ENCODE measurements at regions not wholly inside any gene's neighbourhood (a gene's known extent, or its start where the extent isn't known, plus 50 kb on each side); places are given as distances from the start of the nearest gene placed in this dataset.
A peak's percentile ranks its signal among the peaks of the same experiment; 100 is the strongest.

DNA sequence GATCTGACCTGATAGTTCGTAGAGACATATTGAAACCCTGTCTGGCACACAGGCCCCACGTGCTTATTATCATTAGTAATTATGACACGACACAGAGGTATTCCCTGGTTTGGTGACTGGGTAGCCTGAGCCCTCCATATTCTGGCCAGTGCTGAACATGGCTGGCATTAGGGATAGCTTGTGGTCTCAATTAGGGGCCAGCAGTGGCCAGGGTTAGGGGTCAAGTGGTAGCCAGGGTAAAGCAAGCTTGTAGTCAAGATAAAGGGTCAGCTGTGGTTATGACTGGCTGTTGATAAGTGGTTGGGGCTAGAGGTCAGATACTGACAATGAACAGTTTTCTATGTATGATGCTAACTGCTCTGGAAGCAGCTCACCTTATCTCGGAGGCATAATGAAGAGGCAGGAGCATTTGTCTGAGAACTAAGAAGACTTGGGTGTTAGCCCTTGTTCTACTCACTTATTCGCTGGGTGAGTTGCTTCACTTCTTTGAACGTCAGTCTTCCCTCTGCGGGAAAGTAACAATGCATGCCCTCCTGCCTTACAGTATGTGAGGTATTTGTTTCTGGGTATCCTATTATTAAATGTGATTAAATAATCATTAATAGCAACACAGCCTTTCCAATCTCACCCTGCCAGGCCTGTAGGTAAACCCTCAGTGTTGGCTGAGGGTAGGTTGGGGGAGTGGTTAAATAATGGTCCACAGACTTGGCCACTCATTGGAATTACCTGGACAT, 66.7 kb downstream of the VEGFA start:
- TF ChIP-seq, protein P1, sequence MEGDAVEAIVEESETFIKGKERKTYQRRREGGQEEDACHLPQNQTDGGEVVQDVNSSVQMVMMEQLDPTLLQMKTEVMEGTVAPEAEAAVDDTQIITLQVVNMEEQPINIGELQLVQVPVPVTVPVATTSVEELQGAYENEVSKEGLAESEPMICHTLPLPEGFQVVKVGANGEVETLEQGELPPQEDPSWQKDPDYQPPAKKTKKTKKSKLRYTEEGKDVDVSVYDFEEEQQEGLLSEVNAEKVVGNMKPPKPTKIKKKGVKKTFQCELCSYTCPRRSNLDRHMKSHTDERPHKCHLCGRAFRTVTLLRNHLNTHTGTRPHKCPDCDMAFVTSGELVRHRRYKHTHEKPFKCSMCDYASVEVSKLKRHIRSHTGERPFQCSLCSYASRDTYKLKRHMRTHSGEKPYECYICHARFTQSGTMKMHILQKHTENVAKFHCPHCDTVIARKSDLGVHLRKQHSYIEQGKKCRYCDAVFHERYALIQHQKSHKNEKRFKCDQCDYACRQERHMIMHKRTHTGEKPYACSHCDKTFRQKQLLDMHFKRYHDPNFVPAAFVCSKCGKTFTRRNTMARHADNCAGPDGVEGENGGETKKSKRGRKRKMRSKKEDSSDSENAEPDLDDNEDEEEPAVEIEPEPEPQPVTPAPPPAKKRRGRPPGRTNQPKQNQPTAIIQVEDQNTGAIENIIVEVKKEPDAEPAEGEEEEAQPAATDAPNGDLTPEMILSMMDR (IDR thresholded peaks at IDR 0.05; ENCODE audit: unreplicated experiment) = no peak
- POLR2A ChIA-PET = no interaction called here
- Mint-ChIP-seq H3K27ac (ENCODE audit: low read depth, unreplicated experiment) (peak overlapping the region; percentile 10), H3K4me1 (ENCODE audit: insufficient read depth, unreplicated experiment) (no peaks in the 10 kb centered on the region), H3K36me3 (ENCODE audit: insufficient read depth, unreplicated experiment) (no peaks in the 10 kb centered on the region), H3K4me3 (ENCODE audit: unreplicated experiment) (no peak overlapping the region), H3K27me3 (ENCODE audit: insufficient read depth, unreplicated experiment) (no peaks in the 10 kb centered on the region), H3K9me3 (ENCODE audit: unreplicated experiment) (no peaks in the 10 kb centered on the region)
- CTCF ChIA-PET = interaction anchor here (1.1 to 1.6 kb wide), 3 partner anchors 12 to 67 kb away, joined by 3 to 8 read pairs (median 5); partner anchors contain the start of gene VEGFA
- no peak for DNase-seq (ENCODE audit: unreplicated experiment)
- intact Hi-C loops (cut with micrococcal nuclease) = loop anchor here (5.0 kb wide), 1 partner anchor 64 kb away; the partner anchor contains the start of gene VEGFA
- no TSS peak for BruUV-seq (replicated peaks)

All from MCF 10A (cell line).